ENCODE measurements at regions not wholly inside any gene's neighbourhood (a gene's known extent, or its start where the extent isn't known, plus 50 kb on each side); places are given as distances from the start of the nearest gene placed in this dataset.
A peak's percentile ranks its signal among the peaks of the same experiment; 100 is the strongest.

DNA sequence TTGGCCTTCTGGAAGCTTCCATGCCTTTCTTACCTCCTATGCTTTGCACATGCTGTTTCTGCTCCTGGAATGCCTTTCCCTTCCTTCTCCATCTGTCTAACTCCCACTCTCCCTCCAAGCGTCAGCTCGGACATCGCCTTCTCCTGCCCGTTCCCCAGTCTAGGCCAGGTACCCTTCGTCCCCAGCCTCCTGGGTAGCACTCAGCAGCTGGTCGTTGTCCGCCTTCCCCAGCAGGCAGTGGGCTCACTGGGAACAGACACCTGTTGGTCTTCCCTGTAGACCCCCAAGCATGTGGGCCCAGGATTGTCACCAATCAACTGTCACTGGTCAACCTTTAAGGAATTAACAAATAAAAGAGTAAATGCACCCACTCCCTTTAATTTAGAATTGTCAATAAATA is 202.2 kb downstream of the RGS3 start:
- no peak overlapping the region for H3K4me2 ChIP-seq (ENCODE audit: low read length)
- no peak overlapping the region for H4K91ac ChIP-seq (ENCODE audit: low read depth, low read length)
- no peaks in the 10 kb centered on the region for H3K36me3 ChIP-seq (ENCODE audit: control insufficient read depth in 1 of 2, insufficient read depth in 2 of 2, low read length in 2 of 2)
- no peak overlapping the region for H2AFZ ChIP-seq (ENCODE audit: insufficient read depth, low read length, poor library complexity)
- H3K4ac ChIP-seq (ENCODE audit: low read depth, low read length), result no peak overlapping the region
- no peaks in the 10 kb centered on the region for H3K79me1 ChIP-seq (ENCODE audit: low read length)
- no peak overlapping the region for H3K4me3 ChIP-seq (ENCODE audit: low read depth, low read length)
- H3K27me3 ChIP-seq (ENCODE audit: insufficient read depth, low read length), result no peaks in the 10 kb centered on the region
- H3K27ac ChIP-seq (ENCODE audit: low read depth, low read length), result no peak overlapping the region
- DNase-seq, result no peak
- H3K4me1 ChIP-seq (ENCODE audit: control insufficient read depth in 1 of 2, insufficient read depth in 2 of 2, low read length in 2 of 2), result no peaks in the 10 kb centered on the region
- peaks cover 6% of the 10 kb centered on the region for H3K9me3 ChIP-seq (ENCODE audit: insufficient read depth, low read depth, low read length)
- no peak overlapping the region for H3K14ac ChIP-seq (ENCODE audit: low read length)
- no peak overlapping the region for H2BK5ac ChIP-seq (ENCODE audit: low read depth, low read length, poor library complexity)
- H2BK120ac ChIP-seq (ENCODE audit: insufficient read depth, low read length, poor library complexity), result no peak overlapping the region
- H4K8ac ChIP-seq (ENCODE audit: low read depth, low read length), result no peak overlapping the region
- no peak overlapping the region for H3K23ac ChIP-seq (ENCODE audit: low read length)
- no peaks in the 10 kb centered on the region for H3K79me2 ChIP-seq (ENCODE audit: control insufficient read depth, insufficient read depth, low read length, poor library complexity)
- H3K18ac ChIP-seq (ENCODE audit: low read length), result no peak overlapping the region
- H3K9ac ChIP-seq (ENCODE audit: low read length), result no peak overlapping the region
- no CpG with 5 or more reads among the region's 7 CpGs for WGBS (ENCODE audit: extremely low coverage, insufficient coverage, insufficient read length)
- H2BK12ac ChIP-seq (ENCODE audit: low read length), result no peak overlapping the region
- no peak overlapping the region for H2AK5ac ChIP-seq (ENCODE audit: low read length)
- H4K12ac ChIP-seq (ENCODE audit: low read depth, low read length), result no peak overlapping the region

DNA sequence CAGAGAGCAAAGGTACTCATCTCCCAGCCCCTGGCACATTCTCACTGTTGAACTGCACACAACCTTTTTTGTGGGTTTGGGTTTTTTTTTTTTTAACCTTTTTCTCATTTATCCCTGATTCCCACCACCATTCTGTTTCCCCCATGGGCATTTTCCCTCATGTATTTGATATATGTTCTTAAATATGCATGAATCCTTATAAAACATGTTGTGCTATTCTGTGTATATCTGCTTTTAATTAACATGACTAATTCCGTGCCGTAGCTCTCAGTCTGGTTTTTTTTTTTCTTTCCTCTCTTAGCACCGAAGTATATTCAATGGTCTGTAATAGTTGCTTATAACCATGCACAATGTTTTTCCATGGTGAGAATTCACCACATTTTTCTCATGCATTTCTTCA is 204.5 kb downstream of the RGS3 start:
- H3K4ac ChIP-seq (ENCODE audit: low read depth, low read length), result no peak overlapping the region
- no peak overlapping the region for H2AFZ ChIP-seq (ENCODE audit: insufficient read depth, low read length, poor library complexity)
- no peaks in the 10 kb centered on the region for H3K79me1 ChIP-seq (ENCODE audit: low read length)
- no peak overlapping the region for H2BK12ac ChIP-seq (ENCODE audit: low read length)
- no peak overlapping the region for H3K4me3 ChIP-seq (ENCODE audit: low read depth, low read length)
- no peak overlapping the region for H4K91ac ChIP-seq (ENCODE audit: low read depth, low read length)
- no peak overlapping the region for H3K14ac ChIP-seq (ENCODE audit: low read length)
- no peak overlapping the region for H4K12ac ChIP-seq (ENCODE audit: low read depth, low read length)
- H3K23ac ChIP-seq (ENCODE audit: low read length), result no peak overlapping the region
- no CpG with 5 or more reads among the region's 3 CpGs for WGBS (ENCODE audit: extremely low coverage, insufficient coverage, insufficient read length)
- H3K4me1 ChIP-seq (ENCODE audit: control insufficient read depth in 1 of 2, insufficient read depth in 2 of 2, low read length in 2 of 2), result no peaks in the 10 kb centered on the region
- H4K8ac ChIP-seq (ENCODE audit: low read depth, low read length), result no peak overlapping the region
- H2BK120ac ChIP-seq (ENCODE audit: insufficient read depth, low read length, poor library complexity), result no peak overlapping the region
- H2BK5ac ChIP-seq (ENCODE audit: low read depth, low read length, poor library complexity), result no peak overlapping the region
- no peaks in the 10 kb centered on the region for H3K79me2 ChIP-seq (ENCODE audit: control insufficient read depth, insufficient read depth, low read length, poor library complexity)
- no peak overlapping the region for H3K4me2 ChIP-seq (ENCODE audit: low read length)
- H3K9me3 ChIP-seq (ENCODE audit: insufficient read depth, low read depth, low read length), result peaks cover 6% of the 10 kb centered on the region
- no peak overlapping the region for H3K27ac ChIP-seq (ENCODE audit: low read depth, low read length)
- no peak overlapping the region for H3K9ac ChIP-seq (ENCODE audit: low read length)
- H2AK5ac ChIP-seq (ENCODE audit: low read length), result no peak overlapping the region
- no peak overlapping the region for H3K18ac ChIP-seq (ENCODE audit: low read length)
- no peaks in the 10 kb centered on the region for H3K36me3 ChIP-seq (ENCODE audit: control insufficient read depth in 1 of 2, insufficient read depth in 2 of 2, low read length in 2 of 2)
- H3K27me3 ChIP-seq (ENCODE audit: insufficient read depth, low read length), result no peaks in the 10 kb centered on the region
- no peak for DNase-seq

DNA sequence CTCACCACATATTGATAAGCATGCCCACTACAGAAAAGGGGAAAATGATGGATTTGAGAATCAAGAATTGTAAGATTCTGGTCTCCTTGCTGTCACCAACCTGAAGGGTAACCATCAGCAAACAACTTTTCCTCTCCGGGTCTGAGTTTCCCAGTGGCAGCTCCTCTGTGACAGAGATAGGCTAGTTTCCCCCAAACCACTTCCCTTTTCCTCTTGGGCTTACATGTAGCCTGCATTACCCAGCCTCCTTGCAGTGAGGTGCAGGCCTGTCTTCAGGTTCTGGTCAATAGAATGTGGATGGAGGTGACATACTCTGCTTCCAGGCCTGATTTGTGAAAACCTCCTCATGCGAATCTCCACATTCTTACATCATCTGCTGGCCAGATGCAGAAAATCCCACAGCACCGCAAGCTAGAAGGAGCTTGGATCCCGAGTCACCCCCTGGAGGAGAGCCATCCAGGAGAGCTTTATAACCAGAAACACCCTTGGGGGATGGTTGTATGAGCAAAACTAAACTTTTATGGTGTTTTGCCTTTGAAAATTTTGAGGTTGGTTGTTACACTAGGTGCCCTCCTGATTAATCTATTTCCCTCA is 206.1 kb downstream of the RGS3 start:
- Histone ChIP-seq H3K79me1 (ENCODE audit: low read length) (no peaks in the 10 kb centered on the region), H3K27me3 (ENCODE audit: insufficient read depth, low read length) (no peaks in the 10 kb centered on the region)
- no CpG with 5 or more reads among the region's 4 CpGs for WGBS (ENCODE audit: extremely low coverage, insufficient coverage, insufficient read length)

DNA sequence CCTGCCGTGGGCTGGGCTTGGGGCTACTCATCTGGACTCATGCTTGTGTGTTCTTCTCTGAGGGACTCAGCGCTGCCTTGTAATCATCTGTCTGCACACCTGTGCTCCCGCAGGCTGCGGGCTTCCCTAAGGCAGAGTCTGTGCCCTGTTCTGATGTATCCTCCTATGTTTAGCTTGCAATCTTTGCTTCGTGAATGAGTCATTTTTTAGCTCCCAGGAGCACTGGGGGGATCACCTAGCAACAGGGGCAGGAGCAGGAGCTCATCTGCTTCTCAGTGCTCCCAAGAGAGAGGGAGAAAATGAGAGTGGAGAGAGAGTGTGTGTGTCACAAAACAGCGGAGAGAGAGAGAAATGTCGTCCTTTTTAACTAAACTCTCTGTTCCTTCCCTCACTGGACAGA is 202.4 kb upstream of the ZNF618 start:
- Histone ChIP-seq H4K8ac (ENCODE audit: low read depth, low read length) (no peak overlapping the region), H3K79me2 (ENCODE audit: control insufficient read depth, insufficient read depth, low read length, poor library complexity) (no peaks in the 10 kb centered on the region), H3K36me3 (ENCODE audit: control insufficient read depth in 1 of 2, insufficient read depth in 2 of 2, low read length in 2 of 2) (no peaks in the 10 kb centered on the region), H3K4me3 (ENCODE audit: low read depth, low read length) (no peak overlapping the region), H3K14ac (ENCODE audit: low read length) (no peak overlapping the region), H3K27ac (ENCODE audit: low read depth, low read length) (no peak overlapping the region), H2AFZ (ENCODE audit: insufficient read depth, low read length, poor library complexity) (no peak overlapping the region), H3K4ac (ENCODE audit: low read depth, low read length) (no peak overlapping the region), H3K4me2 (ENCODE audit: low read length) (no peak overlapping the region), H3K27me3 (ENCODE audit: insufficient read depth, low read length) (no peaks in the 10 kb centered on the region), H2AK5ac (ENCODE audit: low read length) (no peak overlapping the region), H4K91ac (ENCODE audit: low read depth, low read length) (no peak overlapping the region), H2BK120ac (ENCODE audit: insufficient read depth, low read length, poor library complexity) (no peak overlapping the region), H3K23ac (ENCODE audit: low read length) (no peak overlapping the region), H3K9ac (ENCODE audit: low read length) (no peak overlapping the region), H4K12ac (ENCODE audit: low read depth, low read length) (no peak overlapping the region), H2BK5ac (ENCODE audit: low read depth, low read length, poor library complexity) (no peak overlapping the region), H3K9me3 (ENCODE audit: insufficient read depth, low read depth, low read length) (peaks cover 3% of the 10 kb centered on the region), H3K79me1 (ENCODE audit: low read length) (no peaks in the 10 kb centered on the region), H2BK12ac (ENCODE audit: low read length) (no peak overlapping the region), H3K4me1 (ENCODE audit: control insufficient read depth in 1 of 2, insufficient read depth in 2 of 2, low read length in 2 of 2) (no peaks in the 10 kb centered on the region), H3K18ac (ENCODE audit: low read length) (no peak overlapping the region)
- peak in 1 of 2 donors; percentile 49 for DNase-seq
- no CpG with 5 or more reads among the region's 7 CpGs for WGBS (ENCODE audit: extremely low coverage, insufficient coverage, insufficient read length)

More for the DNA sequence above, 206.1 kb downstream of the RGS3 start:
- H2AK5ac ChIP-seq (ENCODE audit: low read length), result no peak overlapping the region
- H3K27ac ChIP-seq (ENCODE audit: low read depth, low read length), result no peak overlapping the region
- H2BK120ac ChIP-seq (ENCODE audit: insufficient read depth, low read length, poor library complexity), result no peak overlapping the region
- H3K9me3 ChIP-seq (ENCODE audit: insufficient read depth, low read depth, low read length), result peaks cover 6% of the 10 kb centered on the region
- H3K14ac ChIP-seq (ENCODE audit: low read length), result no peak overlapping the region
- H4K12ac ChIP-seq (ENCODE audit: low read depth, low read length), result no peak overlapping the region
- no peak overlapping the region for H2AFZ ChIP-seq (ENCODE audit: insufficient read depth, low read length, poor library complexity)
- no peak overlapping the region for H4K91ac ChIP-seq (ENCODE audit: low read depth, low read length)
- no peaks in the 10 kb centered on the region for H3K79me2 ChIP-seq (ENCODE audit: control insufficient read depth, insufficient read depth, low read length, poor library complexity)
- no peak overlapping the region for H3K4ac ChIP-seq (ENCODE audit: low read depth, low read length)
- H3K36me3 ChIP-seq (ENCODE audit: control insufficient read depth in 1 of 2, insufficient read depth in 2 of 2, low read length in 2 of 2), result no peaks in the 10 kb centered on the region
- no peak overlapping the region for H3K4me3 ChIP-seq (ENCODE audit: low read depth, low read length)
- no peak overlapping the region for H2BK12ac ChIP-seq (ENCODE audit: low read length)
- H3K4me2 ChIP-seq (ENCODE audit: low read length), result no peak overlapping the region
- H2BK5ac ChIP-seq (ENCODE audit: low read depth, low read length, poor library complexity), result no peak overlapping the region
- H3K4me1 ChIP-seq (ENCODE audit: control insufficient read depth in 1 of 2, insufficient read depth in 2 of 2, low read length in 2 of 2), result no peaks in the 10 kb centered on the region
- DNase-seq, result no peak
- no peak overlapping the region for H4K8ac ChIP-seq (ENCODE audit: low read depth, low read length)
- H3K18ac ChIP-seq (ENCODE audit: low read length), result no peak overlapping the region
- H3K23ac ChIP-seq (ENCODE audit: low read length), result no peak overlapping the region
- no peak overlapping the region for H3K9ac ChIP-seq (ENCODE audit: low read length)
